Loucy (cell line): ENCODE measurements at regions not wholly inside any gene's neighbourhood (a gene's known extent, or its start where the extent isn't known, plus 50 kb on each side); places are given as distances from the start of the nearest gene placed in this dataset.
"Not testable (repeated sequence)": the region's sequence is repeated elsewhere in the genome, so short reads cannot be mapped to it uniquely, and the experiment has no call there.

Experiments used
- H2AFZ ChIP-seq: fragments of 200-600 bp; sonication (generic); 2 replicates; pipeline ENCODE4 v1.6.0; 2016; ENCODE audit warnings: antibody characterized with exemption, mild to moderate bottlenecking, low read length, moderate library complexity
- H3F3A ChIP-seq: fragments of 200-600 bp; 2 replicates; pipeline ENCODE4 v1.6.0; 2016; ENCODE audit warnings: antibody characterized with exemption, low read depth, mild to moderate bottlenecking
- H3K27me3 ChIP-seq: fragments of 200-600 bp; sonication (generic); 2 replicates; pipeline ENCODE4 v1.6.1; 2014; ENCODE audit warnings: low read length, mild to moderate bottlenecking; ENCODE audit not compliant: insufficient read depth, poor library complexity, severe bottlenecking
- H3K36me3 ChIP-seq: fragments of 200-600 bp; sonication (generic); 2 replicates; pipeline ENCODE4 v1.6.1; 2016; ENCODE audit warnings: low read length; ENCODE audit not compliant: insufficient read depth
- H3K4me1 ChIP-seq: fragments of 200-600 bp; sonication (generic); 2 replicates; pipeline ENCODE4 v1.5.1; 2014; ENCODE audit warnings: low read length, mild to moderate bottlenecking; ENCODE audit not compliant: insufficient read depth, poor library complexity, severe bottlenecking
- H3K4me2 ChIP-seq: fragments of 200-600 bp; sonication (generic); 2 replicates; pipeline ENCODE4 v1.6.0; 2014; ENCODE audit warnings: antibody characterized with exemption, low read length, low read depth, mild to moderate bottlenecking; ENCODE audit not compliant: poor library complexity, severe bottlenecking
- H3K4me3 ChIP-seq: fragments of 200-600 bp; sonication (generic); 2 replicates; pipeline ENCODE4 v1.5.1; 2014; ENCODE audit warnings: low read length, mild to moderate bottlenecking, mixed read lengths; ENCODE audit not compliant: poor library complexity, severe bottlenecking
- H3K79me2 ChIP-seq: fragments of 200-600 bp; sonication (generic); 2 replicates; pipeline ENCODE4 v1.6.1; 2014; ENCODE audit warnings: low read length; ENCODE audit not compliant: insufficient read depth
- H3K9ac ChIP-seq: fragments of 200-600 bp; sonication (generic); 2 replicates; pipeline ENCODE4 v1.6.0; 2014; ENCODE audit warnings: mild to moderate bottlenecking, low read depth, low read length, moderate library complexity; ENCODE audit not compliant: poor library complexity, severe bottlenecking
- H3K9me2 ChIP-seq: fragments of 200-600 bp; sonication (generic); replicated peaks from 2 replicates; pipeline ENCODE4 v1.6.1; 2016; ENCODE audit warnings: low read depth, low read length, mixed read lengths
- H3K9me3 ChIP-seq: fragments of 200-600 bp; sonication (generic); 2 replicates; pipeline ENCODE4 v1.6.1; 2014; ENCODE audit warnings: mild to moderate bottlenecking, antibody characterized with exemption, low read length, low read depth; ENCODE audit not compliant: insufficient read depth
- H4K20me1 ChIP-seq: fragments of 200-600 bp; sonication (generic); 2 replicates; pipeline ENCODE4 v1.6.0; 2014; ENCODE audit warnings: antibody characterized with exemption, low read length, mild to moderate bottlenecking; ENCODE audit not compliant: insufficient read depth, poor library complexity, severe bottlenecking
- EZH2phosphoT487 ChIP-seq: fragments of 200-600 bp; IDR thresholded peaks from 2 replicates; pipeline ENCODE4 v1.6.1; 2018; ENCODE audit warnings: antibody characterized with exemption, mild to moderate bottlenecking, moderate library complexity, borderline replicate concordance
- TF ChIP-seq, protein P1 (sequence below): fragments of 200-600 bp; sonication (generic); conservative IDR thresholded peaks from 2 replicates; pipeline ENCODE4 v1.5.1; 2014; ENCODE audit warnings: mild to moderate bottlenecking, antibody characterized with exemption, low read length

DNA sequence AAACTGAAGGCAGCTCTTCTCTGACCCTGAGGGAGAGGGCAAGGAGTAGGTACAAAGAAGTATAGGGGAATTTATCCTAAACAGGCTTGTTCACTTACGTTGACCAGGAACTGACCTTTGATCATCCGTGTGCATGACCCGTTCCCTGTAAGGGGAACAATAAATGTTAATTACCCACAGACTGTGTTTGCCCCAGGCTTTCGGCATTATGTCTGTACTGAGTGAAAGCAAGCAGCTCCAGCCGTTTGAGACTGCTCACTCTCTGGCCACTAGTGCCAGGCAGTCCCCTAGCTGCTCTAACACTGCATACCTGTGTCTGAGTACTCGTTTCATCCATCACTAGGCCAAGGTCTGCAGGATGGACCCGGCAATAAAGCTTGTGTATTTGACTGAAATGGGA is 1365.3 kb downstream of the NCAM2 start:
- H2AFZ ChIP-seq, result no peak overlapping the region
- H3K27me3 ChIP-seq, result no peaks in the 10 kb centered on the region
- no peaks in the 10 kb centered on the region for H3K4me1 ChIP-seq
- no peak overlapping the region for H3K4me3 ChIP-seq
- no peaks in the 10 kb centered on the region for H3K79me2 ChIP-seq
- TF ChIP-seq, protein P1, sequence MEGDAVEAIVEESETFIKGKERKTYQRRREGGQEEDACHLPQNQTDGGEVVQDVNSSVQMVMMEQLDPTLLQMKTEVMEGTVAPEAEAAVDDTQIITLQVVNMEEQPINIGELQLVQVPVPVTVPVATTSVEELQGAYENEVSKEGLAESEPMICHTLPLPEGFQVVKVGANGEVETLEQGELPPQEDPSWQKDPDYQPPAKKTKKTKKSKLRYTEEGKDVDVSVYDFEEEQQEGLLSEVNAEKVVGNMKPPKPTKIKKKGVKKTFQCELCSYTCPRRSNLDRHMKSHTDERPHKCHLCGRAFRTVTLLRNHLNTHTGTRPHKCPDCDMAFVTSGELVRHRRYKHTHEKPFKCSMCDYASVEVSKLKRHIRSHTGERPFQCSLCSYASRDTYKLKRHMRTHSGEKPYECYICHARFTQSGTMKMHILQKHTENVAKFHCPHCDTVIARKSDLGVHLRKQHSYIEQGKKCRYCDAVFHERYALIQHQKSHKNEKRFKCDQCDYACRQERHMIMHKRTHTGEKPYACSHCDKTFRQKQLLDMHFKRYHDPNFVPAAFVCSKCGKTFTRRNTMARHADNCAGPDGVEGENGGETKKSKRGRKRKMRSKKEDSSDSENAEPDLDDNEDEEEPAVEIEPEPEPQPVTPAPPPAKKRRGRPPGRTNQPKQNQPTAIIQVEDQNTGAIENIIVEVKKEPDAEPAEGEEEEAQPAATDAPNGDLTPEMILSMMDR, result no peak
- no peak overlapping the region for H3K4me2 ChIP-seq
- no peaks in the 10 kb centered on the region for H4K20me1 ChIP-seq
- no peaks in the 10 kb centered on the region for H3F3A ChIP-seq
- H3K36me3 ChIP-seq, result no peaks in the 10 kb centered on the region
- H3K9me3 ChIP-seq, result no peaks in the 10 kb centered on the region
- H3K9ac ChIP-seq, result no peak overlapping the region
- H3K9me2 ChIP-seq, result no peaks in the 10 kb centered on the region

DNA sequence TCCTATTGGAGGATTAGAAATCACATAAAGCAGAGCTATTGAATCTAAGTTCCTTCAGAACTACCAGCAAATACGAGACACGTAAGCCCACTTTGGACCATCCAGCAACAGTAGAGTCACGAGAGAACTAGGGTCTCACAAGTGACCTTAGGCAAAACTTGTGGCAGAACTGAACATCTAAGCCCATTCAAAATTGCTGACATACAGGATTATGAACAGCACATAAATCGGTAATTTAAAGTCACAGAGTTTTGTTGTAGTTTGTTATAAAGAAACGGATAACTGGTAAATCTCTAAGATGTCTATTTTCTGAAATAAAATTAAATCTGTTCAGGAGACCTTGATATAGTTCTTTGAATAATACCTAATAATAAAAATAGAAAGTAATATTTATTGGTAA is 1366.0 kb downstream of the NCAM2 start:
- Histone ChIP-seq H2AFZ (no peak overlapping the region), H3K27me3 (no peaks in the 10 kb centered on the region), H4K20me1 (no peaks in the 10 kb centered on the region), H3K9ac (no peak overlapping the region), H3K79me2 (no peaks in the 10 kb centered on the region), H3K4me2 (no peak overlapping the region), H3K36me3 (no peaks in the 10 kb centered on the region), H3K9me3 (no peaks in the 10 kb centered on the region), H3F3A (no peaks in the 10 kb centered on the region), H3K4me3 (no peak overlapping the region), H3K9me2 (no peaks in the 10 kb centered on the region), H3K4me1 (no peaks in the 10 kb centered on the region)
- TF ChIP-seq, protein P1, result no peak
- TF ChIP-seq EZH2phosphoT487, result no peak

DNA sequence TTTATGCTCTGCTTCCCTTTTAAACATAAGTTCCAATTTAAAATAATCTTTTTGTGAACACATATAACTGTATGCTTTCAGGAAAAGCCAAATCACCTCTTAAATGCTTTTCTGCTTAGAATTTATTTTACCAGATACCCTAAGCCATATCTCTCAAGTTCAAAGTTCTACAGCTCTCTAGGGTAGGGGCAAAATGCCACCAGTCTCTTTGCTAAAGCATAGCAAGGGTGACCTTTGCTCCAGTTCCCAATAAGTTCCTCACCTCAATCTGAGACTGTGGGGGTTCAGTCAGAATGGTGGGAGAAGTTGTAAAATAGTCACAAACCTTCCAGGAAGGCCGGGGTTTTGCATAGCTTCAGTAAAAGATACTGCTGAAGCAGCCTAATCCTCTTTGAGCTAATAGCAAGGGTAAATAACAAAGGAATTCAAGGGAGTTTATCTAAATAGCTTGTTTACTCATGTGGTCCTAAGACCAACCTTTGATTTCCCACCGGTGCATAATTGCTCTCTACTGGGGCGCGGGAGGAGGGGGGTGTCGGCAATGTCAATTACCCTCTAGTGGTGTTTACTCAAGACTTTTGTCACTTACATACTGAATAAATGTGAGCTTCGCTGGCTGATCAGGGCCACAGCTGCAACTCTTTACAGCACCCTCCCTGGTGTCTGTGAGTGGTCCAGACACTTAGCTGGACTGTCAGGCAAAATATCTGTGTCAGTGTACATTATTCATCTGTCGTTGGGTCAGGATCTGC is 1376.2 kb downstream of the NCAM2 start:
- H3K4me2 ChIP-seq, result no peak overlapping the region
- H3K79me2 ChIP-seq, result no peaks in the 10 kb centered on the region
- no peaks in the 10 kb centered on the region for H3K27me3 ChIP-seq
- H3K9ac ChIP-seq, result no peak overlapping the region
- TF ChIP-seq, protein P1, result no peak
- no peak for TF ChIP-seq EZH2phosphoT487
- H2AFZ ChIP-seq, result no peak overlapping the region
- no peak overlapping the region for H3K4me3 ChIP-seq
- H3K4me1 ChIP-seq, result no peaks in the 10 kb centered on the region
- no peaks in the 10 kb centered on the region for H3K9me2 ChIP-seq
- 0 out of 2 replicates have a peak, but pooled peaks cover 6% of the 10 kb centered on the region for H3K9me3 ChIP-seq
- H4K20me1 ChIP-seq, result no peaks in the 10 kb centered on the region
- no peaks in the 10 kb centered on the region for H3F3A ChIP-seq
- no peaks in the 10 kb centered on the region for H3K36me3 ChIP-seq

DNA sequence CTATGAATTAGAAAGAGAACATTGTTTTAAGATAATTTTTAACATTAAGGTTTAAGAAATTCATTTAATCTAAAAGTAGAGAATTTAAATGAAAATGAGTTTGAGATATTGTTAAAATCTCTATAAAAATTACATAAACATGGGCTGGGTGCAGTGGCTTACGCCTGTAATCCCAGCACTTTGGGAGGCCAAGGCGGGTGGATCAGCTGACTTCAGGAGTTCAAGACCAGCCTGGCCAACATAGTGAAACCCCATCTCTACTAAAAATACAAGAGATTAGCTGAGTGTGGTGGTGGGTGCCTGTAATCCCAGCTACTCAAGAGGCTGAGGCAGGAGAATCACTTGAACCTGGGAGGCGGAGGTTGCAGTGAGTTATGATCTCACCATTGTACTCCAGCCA is 1379.6 kb downstream of the NCAM2 start:
- H3K4me3 ChIP-seq, H3K27me3 ChIP-seq, H3K36me3 ChIP-seq, H3K9me2 ChIP-seq, H2AFZ ChIP-seq, H3F3A ChIP-seq, H3K9ac ChIP-seq, H4K20me1 ChIP-seq, H3K9me3 ChIP-seq, H3K79me2 ChIP-seq, H3K4me2 ChIP-seq, H3K4me1 ChIP-seq: not testable (repeated sequence)
